HUES6 (cell line): ENCODE measurements at regions not wholly inside any gene's neighbourhood (a gene's known extent, or its start where the extent isn't known, plus 50 kb on each side); places are given as distances from the start of the nearest gene placed in this dataset.

Experiments used
- H3K27ac ChIP-seq: 2 replicates; pipeline ENCODE4 v1.7.0; 2013; ENCODE audit warnings: low read depth, mild to moderate bottlenecking, low read length, inconsistent platforms
- H3K27me3 ChIP-seq: 2 replicates; pipeline ENCODE4 v1.6.1; 2013; ENCODE audit warnings: low read length; ENCODE audit not compliant: control insufficient read depth, insufficient read depth
- H3K36me3 ChIP-seq: 2 replicates; pipeline ENCODE4 v1.6.1; 2013; ENCODE audit warnings: low read length; ENCODE audit not compliant: control insufficient read depth, insufficient read depth
- H3K4me1 ChIP-seq: 2 replicates; pipeline ENCODE4 v1.6.1; 2013; ENCODE audit warnings: low read length; ENCODE audit not compliant: control insufficient read depth, insufficient read depth
- H3K4me3 ChIP-seq: 2 replicates; pipeline ENCODE4 v1.5.1; 2013; ENCODE audit warnings: low read depth, low read length
- H3K9ac ChIP-seq: one replicate; pipeline ENCODE4 v1.6.1; 2013; ENCODE audit warnings: mild to moderate bottlenecking, low read length
- H3K9me3 ChIP-seq: 2 replicates; pipeline ENCODE4 v1.6.1; 2013; ENCODE audit warnings: low read depth, low read length; ENCODE audit not compliant: control insufficient read depth, insufficient read depth

- Histone ChIP-seq H3K9ac (no peak overlapping the region), H3K27me3 (no peaks in the 10 kb centered on the region), H3K27ac (no peak overlapping the region), H3K9me3 (no peaks in the 10 kb centered on the region), H3K36me3 (no peaks in the 10 kb centered on the region), H3K4me1 (no peaks in the 10 kb centered on the region), H3K4me3 (no peak overlapping the region)
Measured at GRCh38 chr10:3528823-3529403, 256.1 kb downstream of the KLF6 start.

GRCh38 chr10:3528271-3528670 lies 256.7 kb downstream of the KLF6 start:
- Histone ChIP-seq H3K4me1 (no peaks in the 10 kb centered on the region), H3K36me3 (no peaks in the 10 kb centered on the region), H3K4me3 (no peak overlapping the region), H3K9ac (no peak overlapping the region), H3K27ac (no peak overlapping the region), H3K27me3 (no peaks in the 10 kb centered on the region), H3K9me3 (no peaks in the 10 kb centered on the region)

- no peak overlapping the region for H3K9ac ChIP-seq
- H3K27me3 ChIP-seq = no peaks in the 10 kb centered on the region
Measured at GRCh38 chr10:3527869-3528268, 257.1 kb downstream of the KLF6 start.

GRCh38 chr10:3526727-3527501 lies 258.1 kb downstream of the KLF6 start:
- Histone ChIP-seq H3K36me3 (no peaks in the 10 kb centered on the region), H3K9ac (no peak overlapping the region), H3K9me3 (no peaks in the 10 kb centered on the region), H3K4me3 (no peak overlapping the region), H3K27me3 (no peaks in the 10 kb centered on the region), H3K27ac (no peak overlapping the region), H3K4me1 (no peaks in the 10 kb centered on the region)

More at GRCh38 chr10:3527869-3528268, 257.1 kb downstream of the KLF6 start:
- no peak overlapping the region for H3K4me3 ChIP-seq
- H3K27ac ChIP-seq = no peak overlapping the region
- H3K9me3 ChIP-seq = no peaks in the 10 kb centered on the region
- no peaks in the 10 kb centered on the region for H3K4me1 ChIP-seq
- no peaks in the 10 kb centered on the region for H3K36me3 ChIP-seq

- Histone ChIP-seq H3K36me3 (no peaks in the 10 kb centered on the region), H3K9ac (no peak overlapping the region), H3K4me3 (no peak overlapping the region), H3K9me3 (no peaks in the 10 kb centered on the region), H3K27ac (no peak overlapping the region), H3K27me3 (no peaks in the 10 kb centered on the region), H3K4me1 (no peaks in the 10 kb centered on the region)
Measured at GRCh38 chr10:3525832-3526449, 259.1 kb downstream of the KLF6 start.

GRCh38 chr10:3524086-3524960 lies 260.7 kb downstream of the KLF6 start:
- Histone ChIP-seq H3K27ac (no peak overlapping the region), H3K27me3 (no peaks in the 10 kb centered on the region), H3K9ac (no peak overlapping the region), H3K4me3 (no peak overlapping the region), H3K9me3 (no peaks in the 10 kb centered on the region), H3K4me1 (no peaks in the 10 kb centered on the region), H3K36me3 (no peaks in the 10 kb centered on the region)

GRCh38 chr10:3523309-3524050 lies 261.5 kb downstream of the KLF6 start:
- no peaks in the 10 kb centered on the region for H3K36me3 ChIP-seq

GRCh38 chr10:3516923-3517255 lies 268.1 kb downstream of the KLF6 start:
- Histone ChIP-seq H3K27ac (no peak overlapping the region), H3K27me3 (no peaks in the 10 kb centered on the region), H3K4me1 (no peaks in the 10 kb centered on the region), H3K9ac (no peak overlapping the region), H3K9me3 (peaks cover 2% of the 10 kb centered on the region; the same call in 1 of the 2 replicates), H3K4me3 (no peak overlapping the region), H3K36me3 (no peaks in the 10 kb centered on the region)

More at GRCh38 chr10:3523309-3524050, 261.5 kb downstream of the KLF6 start:
- Histone ChIP-seq H3K27ac (no peak overlapping the region), H3K4me1 (no peaks in the 10 kb centered on the region), H3K4me3 (no peak overlapping the region), H3K9ac (no peak overlapping the region), H3K27me3 (no peaks in the 10 kb centered on the region), H3K9me3 (no peaks in the 10 kb centered on the region; the same call in 1 of the 2 replicates)

GRCh38 chr10:3516234-3516922 lies 268.6 kb downstream of the KLF6 start:
- Histone ChIP-seq H3K4me3 (no peak overlapping the region), H3K9ac (no peak overlapping the region), H3K27me3 (no peaks in the 10 kb centered on the region), H3K27ac (no peak overlapping the region), H3K36me3 (no peaks in the 10 kb centered on the region), H3K9me3 (peaks cover 2% of the 10 kb centered on the region; the same call in 1 of the 2 replicates), H3K4me1 (no peaks in the 10 kb centered on the region)

GRCh38 chr10:3514691-3515090 lies 270.3 kb downstream of the KLF6 start:
- H3K4me3 ChIP-seq = no peak overlapping the region
- peaks cover 2% of the 10 kb centered on the region; the same call in 1 of the 2 replicates for H3K9me3 ChIP-seq
- H3K36me3 ChIP-seq = no peaks in the 10 kb centered on the region
- no peaks in the 10 kb centered on the region for H3K4me1 ChIP-seq
- H3K9ac ChIP-seq = no peak overlapping the region
- H3K27me3 ChIP-seq = no peaks in the 10 kb centered on the region
- H3K27ac ChIP-seq = no peak overlapping the region
